ENCODE measurements at regions not wholly inside any gene's neighbourhood (a gene's known extent, or its start where the extent isn't known, plus 50 kb on each side); places are given as distances from the start of the nearest gene placed in this dataset.
A peak's percentile ranks its signal among the peaks of the same experiment; 100 is the strongest.

GRCh38 chr7:60017-60675 lies 132.2 kb upstream of the FAM20C start:
- no peak for TF ChIP-seq Cebpa-rat (IDR thresholded peaks at IDR 0.05)
- H4K20me1 ChIP-seq: peaks cover 0 to 16% (median 0%) of the 10 kb centered on the region in 11 experiments; a peak in 6 of 22 replicates
- peaks cover 46 to 58% (median 49%) of the 10 kb centered on the region in 10 experiments for H3K4me1 ChIP-seq
- no peak overlapping the region for H3K4me3 ChIP-seq
- no peaks in the 10 kb centered on the region for H3K9me3 ChIP-seq (replicated peaks in 1 of 11)
- H3K9ac ChIP-seq: no peak overlapping the region
- no peak overlapping the region for H3K27ac ChIP-seq
- H3K27me3 ChIP-seq: no peaks in the 10 kb centered on the region
- no peaks in the 10 kb centered on the region for H3K36me3 ChIP-seq
- H3K4me2 ChIP-seq: peak overlapping the region in 5 of 11 experiments; percentile 86 to 100 (median 95); a peak in 6 of 22 replicates

- Histone ChIP-seq H4K20me1 (peaks cover 0 to 16% (median 0%) of the 10 kb centered on the region in 11 experiments; a peak in 6 of 22 replicates), H3K27me3 (no peaks in the 10 kb centered on the region), H3K9me3 (replicated peaks in 1 of 11) (no peaks in the 10 kb centered on the region), H3K9ac (no peak overlapping the region), H3K4me1 (peaks cover 52 to 64% (median 54%) of the 10 kb centered on the region in 10 experiments), H3K4me3 (no peak overlapping the region), H3K27ac (no peak overlapping the region), H3K4me2 (peak overlapping the region; percentile 85 to 100 (median 94)), H3K36me3 (no peaks in the 10 kb centered on the region)
- TF ChIP-seq Cebpa-rat (IDR thresholded peaks at IDR 0.05): no peak
Measured at GRCh38 chr7:60706-61105, 131.7 kb upstream of the FAM20C start.

GRCh38 chr7:61111-61510 lies 131.3 kb upstream of the FAM20C start:
- Histone ChIP-seq H3K27ac (no peak overlapping the region; a peak in 1 of 22 replicates), H3K4me3 (no peak overlapping the region), H3K4me2 (peak overlapping the region; percentile 85 to 100 (median 94)), H3K9ac (no peak overlapping the region), H3K27me3 (no peaks in the 10 kb centered on the region), H3K4me1 (peaks cover 56 to 68% (median 58%) of the 10 kb centered on the region in 10 experiments), H3K36me3 (no peaks in the 10 kb centered on the region), H4K20me1 (peaks cover 0 to 16% (median 0%) of the 10 kb centered on the region in 11 experiments; a peak in 6 of 22 replicates), H3K9me3 (replicated peaks in 1 of 11) (no peaks in the 10 kb centered on the region)
- no peak for TF ChIP-seq Cebpa-rat (IDR thresholded peaks at IDR 0.05)

GRCh38 chr7:61576-62360 lies 130.6 kb upstream of the FAM20C start:
- no peak overlapping the region for H3K4me3 ChIP-seq
- H3K4me2 ChIP-seq: peak overlapping the region; percentile 85 to 100 (median 94)
- H3K36me3 ChIP-seq: no peaks in the 10 kb centered on the region
- TF ChIP-seq Cebpa-rat (IDR thresholded peaks at IDR 0.05): no peak
- no peaks in the 10 kb centered on the region for H3K27me3 ChIP-seq
- no peaks in the 10 kb centered on the region for H3K9me3 ChIP-seq (replicated peaks in 1 of 11)
- peaks cover 0 to 16% (median 0%) of the 10 kb centered on the region in 11 experiments; a peak in 6 of 22 replicates for H4K20me1 ChIP-seq
- peaks cover 62 to 75% (median 65%) of the 10 kb centered on the region in 10 experiments for H3K4me1 ChIP-seq
- H3K9ac ChIP-seq: peak overlapping the region in 9 of 11 experiments; percentile 1 to 52 (median 48); a peak in 3 of 22 replicates
- peak overlapping the region in 6 of 11 experiments; percentile 12 to 61 (median 45); a peak in 7 of 22 replicates for H3K27ac ChIP-seq

- TF ChIP-seq Cebpa-rat (IDR thresholded peaks at IDR 0.05): no peak
- peak overlapping the region in 5 of 10 experiments; percentile 14 to 46 (median 39); a peak in 5 of 20 replicates for H3K4me3 ChIP-seq
- peaks cover 0 to 16% (median 0%) of the 10 kb centered on the region in 11 experiments; a peak in 6 of 22 replicates for H4K20me1 ChIP-seq
- H3K27me3 ChIP-seq: no peaks in the 10 kb centered on the region
- H3K4me1 ChIP-seq: peaks cover 70 to 78% (median 72%) of the 10 kb centered on the region in 10 experiments
- H3K9ac ChIP-seq: peak overlapping the region in 10 of 11 experiments; percentile 1 to 56 (median 48); a peak in 14 of 22 replicates
- H3K4me2 ChIP-seq: peak overlapping the region; percentile 85 to 100 (median 94)
- no peaks in the 10 kb centered on the region for H3K36me3 ChIP-seq
- H3K9me3 ChIP-seq (replicated peaks in 1 of 11): no peaks in the 10 kb centered on the region
- H3K27ac ChIP-seq: peak overlapping the region in 7 of 11 experiments; percentile 28 to 61 (median 53); a peak in 11 of 22 replicates
Measured at GRCh38 chr7:62361-63116, 129.8 kb upstream of the FAM20C start.

- Histone ChIP-seq H3K27me3 (no peaks in the 10 kb centered on the region), H3K27ac (peak overlapping the region in 7 of 11 experiments; percentile 28 to 61 (median 53); a peak in 14 of 22 replicates), H3K4me3 (peak overlapping the region in 7 of 10 experiments; percentile 14 to 46 (median 39); a peak in 12 of 20 replicates), H3K36me3 (no peaks in the 10 kb centered on the region), H3K4me2 (peak overlapping the region; percentile 85 to 100 (median 94)), H3K4me1 (peaks cover 75 to 78% (median 77%) of the 10 kb centered on the region in 10 experiments), H4K20me1 (peaks cover 0 to 16% (median 0%) of the 10 kb centered on the region in 11 experiments; a peak in 5 of 22 replicates), H3K9ac (peak overlapping the region in 9 of 11 experiments; percentile 1 to 56 (median 48); a peak in 17 of 22 replicates), H3K9me3 (replicated peaks in 1 of 11) (no peaks in the 10 kb centered on the region)
- no peak for TF ChIP-seq Cebpa-rat (IDR thresholded peaks at IDR 0.05)
Measured at GRCh38 chr7:63117-63480, 129.3 kb upstream of the FAM20C start.

- no peaks in the 10 kb centered on the region for H3K27me3 ChIP-seq
- H3K36me3 ChIP-seq: no peaks in the 10 kb centered on the region
- H4K20me1 ChIP-seq: peaks cover 0 to 16% (median 0%) of the 10 kb centered on the region in 11 experiments; a peak in 5 of 22 replicates
- no peak for TF ChIP-seq Cebpa-rat (IDR thresholded peaks at IDR 0.05)
- H3K9me3 ChIP-seq (replicated peaks in 1 of 11): peaks cover 0 to 3% (median 0%) of the 10 kb centered on the region in 11 experiments; a peak in 2 of 22 replicates
- peak overlapping the region in 8 of 11 experiments; percentile 26 to 56 (median 49); a peak in 15 of 22 replicates for H3K9ac ChIP-seq
- peaks cover 79 to 83% (median 82%) of the 10 kb centered on the region in 10 experiments for H3K4me1 ChIP-seq
- H3K4me3 ChIP-seq: peak overlapping the region in 7 of 10 experiments; percentile 14 to 46 (median 39); a peak in 13 of 20 replicates
- H3K27ac ChIP-seq: peak overlapping the region in 7 of 11 experiments; percentile 28 to 61 (median 53); a peak in 14 of 22 replicates
- H3K4me2 ChIP-seq: peak overlapping the region; percentile 85 to 100 (median 94)
Measured at GRCh38 chr7:63521-64021, 128.8 kb upstream of the FAM20C start.
